Lung (tissue), 11 donors: ENCODE measurements at regions not wholly inside any gene's neighbourhood (a gene's known extent, or its start where the extent isn't known, plus 50 kb on each side); places are given as distances from the start of the nearest gene placed in this dataset.

Experiments
- ATAC-seq: fragments of 200-7000 bp; cut with Tn5 transposase; one replicate; pipeline ENCODE4 v1.9.1; 2020; ENCODE audit warnings: moderate number of reproducible peaks; ENCODE audit not compliant: insufficient read depth, low FRiP score
- DNase-seq, 3 donors: peaks; one replicate each; pipeline ENCODE4 v3.0.0-alpha.2; 2013 to 2017
- H3K27ac ChIP-seq, 2 donors: one replicate each; pipeline ENCODE4 v1.5.1; 2013; ENCODE audit warnings: mild to moderate bottlenecking in 2 of 2, moderate library complexity in 2 of 2, control low read depth in 1 of 2, inconsistent platforms in 1 of 2, low read depth in 1 of 2, low read length in 1 of 2
- H3K27me3 ChIP-seq, 3 donors: one replicate each; pipeline ENCODE4 v1.5.1; 2013; ENCODE audit warnings: low read length in 2 of 3; ENCODE audit not compliant: control insufficient read depth in 3 of 3, insufficient read depth in 3 of 3
- H3K36me3 ChIP-seq, 4 donors: one replicate each; pipeline ENCODE4 v1.5.1; 2013; ENCODE audit warnings: low read length in 4 of 4, mild to moderate bottlenecking in 1 of 4, moderate library complexity in 1 of 4; ENCODE audit not compliant: control insufficient read depth in 4 of 4, insufficient read depth in 4 of 4
- H3K4me1 ChIP-seq, 5 donors: one replicate each; pipeline ENCODE4 v1.5.1; 2013; ENCODE audit warnings: low read length in 5 of 5, mild to moderate bottlenecking in 2 of 5, moderate library complexity in 1 of 5; ENCODE audit not compliant: control insufficient read depth in 5 of 5, insufficient read depth in 5 of 5
- H3K4me3 ChIP-seq: one replicate; pipeline ENCODE4 v1.5.1; 2013; ENCODE audit warnings: mild to moderate bottlenecking, control low read depth, moderate library complexity
- H3K9ac ChIP-seq, 2 donors: one replicate each; pipeline ENCODE4 v1.5.1; 2013; ENCODE audit warnings: low read length in 2 of 2, control low read depth in 1 of 2; ENCODE audit not compliant: insufficient read depth in 1 of 2
- H3K9me3 ChIP-seq, 4 donors: one replicate each; pipeline ENCODE4 v1.5.1; 2013; ENCODE audit warnings: low read length in 3 of 4, mild to moderate bottlenecking in 1 of 4, moderate library complexity in 1 of 4; ENCODE audit not compliant: control insufficient read depth in 4 of 4, insufficient read depth in 3 of 4
- WGBS, 2 donors: extraction: QIAGEN DNeasy Blood & Tissue Kit; methylation state at CpG; one replicate each; pipeline ENCODE4 v1.1.7; 2013; 5-methylcytosine and 5-hydroxymethylcytosine counted together
- TF ChIP-seq, protein P1 (sequence below): IDR thresholded peaks from 2 replicates; pipeline ENCODE4 v1.5.1; 2012; ENCODE audit warnings: mild to moderate bottlenecking; ENCODE audit errors: control extremely low read depth, extremely low read depth
- donor health status: control.
- donor health status: control.
- donor health status: Bipolar disorder and iron deficiency.
- donor health status: healthy.
- donor health status: DM: yes; HTN: yes; CAD: no.

DNA sequence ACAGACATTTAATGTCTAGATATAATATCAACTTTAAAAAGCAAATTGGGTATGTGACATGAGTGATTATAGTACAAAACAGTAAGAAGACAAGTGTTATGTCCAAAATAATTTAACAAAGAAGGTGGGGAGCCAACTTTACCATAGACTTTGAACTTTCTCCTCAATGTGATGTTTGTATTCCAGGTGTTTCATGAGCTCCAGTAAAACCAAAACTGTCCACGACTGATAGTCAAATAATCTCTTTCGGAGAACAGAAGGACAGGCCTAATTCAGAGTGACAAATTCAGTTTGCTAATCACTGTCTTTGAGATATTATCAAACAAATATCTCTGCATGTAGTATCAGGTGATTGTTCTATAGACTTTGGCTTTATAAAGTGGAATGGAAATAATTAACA lies 1112.6 kb downstream of the SLC6A15 start:
- 87 to 91% methylated on average over 2 of the region's 2 CpGs for WGBS, 2 donors
- TF ChIP-seq, protein P1, sequence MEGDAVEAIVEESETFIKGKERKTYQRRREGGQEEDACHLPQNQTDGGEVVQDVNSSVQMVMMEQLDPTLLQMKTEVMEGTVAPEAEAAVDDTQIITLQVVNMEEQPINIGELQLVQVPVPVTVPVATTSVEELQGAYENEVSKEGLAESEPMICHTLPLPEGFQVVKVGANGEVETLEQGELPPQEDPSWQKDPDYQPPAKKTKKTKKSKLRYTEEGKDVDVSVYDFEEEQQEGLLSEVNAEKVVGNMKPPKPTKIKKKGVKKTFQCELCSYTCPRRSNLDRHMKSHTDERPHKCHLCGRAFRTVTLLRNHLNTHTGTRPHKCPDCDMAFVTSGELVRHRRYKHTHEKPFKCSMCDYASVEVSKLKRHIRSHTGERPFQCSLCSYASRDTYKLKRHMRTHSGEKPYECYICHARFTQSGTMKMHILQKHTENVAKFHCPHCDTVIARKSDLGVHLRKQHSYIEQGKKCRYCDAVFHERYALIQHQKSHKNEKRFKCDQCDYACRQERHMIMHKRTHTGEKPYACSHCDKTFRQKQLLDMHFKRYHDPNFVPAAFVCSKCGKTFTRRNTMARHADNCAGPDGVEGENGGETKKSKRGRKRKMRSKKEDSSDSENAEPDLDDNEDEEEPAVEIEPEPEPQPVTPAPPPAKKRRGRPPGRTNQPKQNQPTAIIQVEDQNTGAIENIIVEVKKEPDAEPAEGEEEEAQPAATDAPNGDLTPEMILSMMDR: no peak

DNA sequence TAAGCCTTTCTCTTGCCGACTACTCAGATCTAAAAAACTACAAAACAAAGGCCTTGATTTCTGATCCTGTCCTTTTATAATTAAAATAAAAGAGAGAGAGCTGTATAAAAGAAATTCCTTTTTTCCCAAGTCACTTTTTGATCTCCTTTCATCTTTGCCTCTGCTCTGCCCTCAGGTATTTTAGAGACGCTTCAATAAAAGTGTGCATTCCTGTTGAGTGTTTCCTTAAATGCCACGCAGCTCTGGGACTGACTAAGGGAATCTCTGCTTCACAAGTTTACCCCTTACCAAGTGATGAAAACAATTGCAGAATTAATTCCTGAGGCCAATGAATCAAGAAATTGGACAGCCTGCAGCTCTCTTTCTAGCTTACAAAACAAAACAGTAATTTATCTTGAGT lies 1109.8 kb downstream of the TMTC2 start:
- TF ChIP-seq, protein P1: no peak
- Histone ChIP-seq H3K36me3 (no peaks in the 10 kb centered on the region), H3K4me1 (no peaks in the 10 kb centered on the region), H3K27me3 (no peaks in the 10 kb centered on the region), H3K9ac (no peak overlapping the region), H3K4me3 (no peak overlapping the region), H3K27ac (no peak overlapping the region), H3K9me3 (no peaks in the 10 kb centered on the region)
- ATAC-seq (no peak), DNase-seq (no peak)
- WGBS, 2 donors: 71 to 76% methylated on average over 3 of the region's 3 CpGs

More for the DNA sequence above, 1112.6 kb downstream of the SLC6A15 start:
- H3K9ac ChIP-seq: no peak overlapping the region
- H3K4me3 ChIP-seq: no peak overlapping the region
- DNase-seq: no peak
- no peaks in the 10 kb centered on the region for H3K4me1 ChIP-seq
- no peaks in the 10 kb centered on the region for H3K9me3 ChIP-seq
- no peak overlapping the region for H3K27ac ChIP-seq
- no peak for ATAC-seq
- H3K36me3 ChIP-seq: no peaks in the 10 kb centered on the region
- H3K27me3 ChIP-seq: no peaks in the 10 kb centered on the region

GRCh38 chr12:83793616-83794015 lies 1106.9 kb downstream of the TMTC2 start:
- no peak overlapping the region for H3K4me3 ChIP-seq
- TF ChIP-seq, protein P1: no peak
- H3K9me3 ChIP-seq: no peaks in the 10 kb centered on the region

DNA sequence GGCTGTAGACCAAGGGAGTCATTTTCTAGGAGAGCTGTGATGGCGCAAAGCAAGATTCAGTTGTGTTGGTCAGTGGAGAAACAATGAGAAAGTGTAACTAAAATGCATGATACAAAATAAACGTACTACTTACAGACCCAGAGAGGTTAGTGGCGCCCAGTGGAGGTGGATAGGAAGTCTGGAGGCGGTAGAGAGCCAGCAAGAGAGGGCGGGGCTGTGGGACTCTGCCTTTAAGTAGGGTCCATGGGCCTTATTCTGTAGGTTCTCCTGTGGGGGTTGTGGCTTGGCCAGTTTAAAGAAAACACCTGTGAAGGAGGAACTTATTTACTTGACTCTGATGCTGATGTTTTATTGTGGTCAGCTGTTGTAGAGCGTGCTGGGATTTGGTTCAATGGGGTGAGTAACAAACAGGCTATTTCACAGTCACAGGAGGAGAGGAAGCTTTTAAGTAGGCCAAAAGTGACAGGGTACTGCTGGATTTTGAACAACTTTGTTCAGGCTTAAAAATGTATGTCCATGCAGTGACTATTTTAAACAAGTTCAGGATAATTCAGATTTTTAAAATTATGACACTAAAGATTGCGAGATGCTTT lies 1097.7 kb downstream of the TMTC2 start:
- Histone ChIP-seq H3K9ac (no peak overlapping the region), H3K27me3 (no peaks in the 10 kb centered on the region), H3K36me3 (no peaks in the 10 kb centered on the region), H3K27ac (no peak overlapping the region), H3K4me3 (no peak overlapping the region), H3K4me1 (no peaks in the 10 kb centered on the region), H3K9me3 (no peaks in the 10 kb centered on the region)
- WGBS, 2 donors: 79 to 81% methylated on average over 7 of the region's 7 CpGs
- TF ChIP-seq, protein P1: no peak
- no peak for DNase-seq
- no peak for ATAC-seq

More at GRCh38 chr12:83793616-83794015, 1106.9 kb downstream of the TMTC2 start:
- Histone ChIP-seq H3K36me3 (no peaks in the 10 kb centered on the region), H3K9ac (no peak overlapping the region), H3K27ac (no peak overlapping the region), H3K4me1 (no peaks in the 10 kb centered on the region), H3K27me3 (no peaks in the 10 kb centered on the region)
- DNase-seq (no peak), ATAC-seq (no peak)
